GM23338 (cell line): ENCODE measurements at regions not wholly inside any gene's neighbourhood (a gene's known extent, or its start where the extent isn't known, plus 50 kb on each side); places are given as distances from the start of the nearest gene placed in this dataset.

Experiments
- ATAC-seq: fragments of 200-7000 bp; cut with Tn5 transposase; 3 replicates; pipeline ENCODE4 v1.9.1; 2020
- DNase-seq: peaks from one replicate; pipeline ENCODE4 v3.0.0-alpha.2; 2015; ENCODE audit warnings: low spot score
- H2AFZ ChIP-seq: fragments of 200-600 bp; sonication (generic); 2 replicates; pipeline ENCODE4 v1.8.0; 2016; ENCODE audit warnings: antibody characterized with exemption, mild to moderate bottlenecking, moderate library complexity
- H3F3A ChIP-seq: fragments of 200-600 bp; sonication (generic); replicated peaks from 2 replicates; pipeline ENCODE4 v1.8.0; 2017; ENCODE audit warnings: antibody characterized with exemption, mixed run types, low read depth
- H3K27ac ChIP-seq: fragments of 200-600 bp; sonication (generic); 2 replicates; pipeline ENCODE4 v1.6.1; 2016; ENCODE audit warnings: low read depth
- H3K27me3 ChIP-seq: fragments of 200-600 bp; sonication (generic); 2 replicates; pipeline ENCODE4 v1.8.0; 2016; ENCODE audit warnings: mild to moderate bottlenecking, mixed run types, moderate library complexity; ENCODE audit not compliant: insufficient read depth
- H3K36me3 ChIP-seq: fragments of 200-600 bp; sonication (generic); 2 replicates; pipeline ENCODE4 v1.8.0; 2016; ENCODE audit warnings: mild to moderate bottlenecking; ENCODE audit not compliant: insufficient read depth
- H3K4me1 ChIP-seq: fragments of 200-600 bp; sonication (generic); 2 replicates; pipeline ENCODE4 v1.8.0; 2016; ENCODE audit warnings: mild to moderate bottlenecking, moderate library complexity; ENCODE audit not compliant: insufficient read depth
- H3K4me2 ChIP-seq: fragments of 200-600 bp; sonication (generic); 2 replicates; pipeline ENCODE4 v1.7.1; 2017; ENCODE audit warnings: mixed run types
- H3K4me3 ChIP-seq: fragments of 200-600 bp; sonication (generic); 2 replicates; pipeline ENCODE4 v1.6.1; 2016; ENCODE audit warnings: mixed run types
- H3K79me2 ChIP-seq: fragments of 200-600 bp; sonication (generic); replicated peaks from 2 replicates; pipeline ENCODE4 v1.8.0; 2017; ENCODE audit warnings: mild to moderate bottlenecking; ENCODE audit not compliant: insufficient read depth
- H3K9me2 ChIP-seq: fragments of 200-600 bp; sonication (generic); 2 replicates; pipeline ENCODE4 v1.8.0; 2017; ENCODE audit not compliant: insufficient read depth
- H4K20me1 ChIP-seq: fragments of 200-600 bp; sonication (generic); replicated peaks from 2 replicates; pipeline ENCODE4 v1.8.0; 2017; ENCODE audit warnings: mild to moderate bottlenecking; ENCODE audit not compliant: insufficient read depth
- H3K27ac Mint-ChIP-seq: 2 replicates; pipeline ENCODE4 v1.8.0; 2020; ENCODE audit warnings: inconsistent platforms, mild to moderate bottlenecking, moderate library complexity, mixed read lengths
- H3K27me3 Mint-ChIP-seq: 3 replicates; pipeline ENCODE4 v1.8.0; 2022; ENCODE audit warnings: low read depth, mild to moderate bottlenecking, moderate library complexity, mixed read lengths, inconsistent platforms; ENCODE audit not compliant: insufficient read depth, poor library complexity
- H3K36me3 Mint-ChIP-seq: 3 replicates; pipeline ENCODE4 v1.8.0; 2021; ENCODE audit warnings: low read depth, mild to moderate bottlenecking, inconsistent platforms, moderate library complexity, mixed read lengths
- H3K4me1 Mint-ChIP-seq: 3 replicates; pipeline ENCODE4 v1.8.0; 2020; ENCODE audit warnings: mild to moderate bottlenecking, inconsistent platforms, mixed read lengths
- H3K4me3 Mint-ChIP-seq: 3 replicates; pipeline ENCODE4 v1.8.0; 2021; ENCODE audit warnings: moderate library complexity, mild to moderate bottlenecking, inconsistent platforms, mixed read lengths
- H3K9me3 Mint-ChIP-seq: 3 replicates; pipeline ENCODE4 v1.8.0; 2020; ENCODE audit warnings: moderate library complexity, mild to moderate bottlenecking, inconsistent platforms, mixed read lengths
- CREB1 ChIP-seq: fragments of 250-450 bp; sonication (Bioruptor Pico); IDR thresholded peaks from 2 replicates; pipeline ENCODE4 v1.5.0; 2020; ENCODE audit warnings: low read depth, mild to moderate bottlenecking, moderate library complexity
- ETS1 ChIP-seq: IDR thresholded peaks from 2 replicates; pipeline ENCODE4 v1.6.1; 2016; ENCODE audit warnings: antibody characterized with exemption
- EZH2 ChIP-seq: fragments of 200-600 bp; sonication (generic); IDR thresholded peaks from one replicate; pipeline ENCODE4 v1.8.0; 2017; ENCODE audit warnings: antibody characterized with exemption, mild to moderate bottlenecking, low read depth; ENCODE audit not compliant: unreplicated experiment
- EZH2phosphoT487 ChIP-seq: fragments of 200-600 bp; sonication (generic); IDR thresholded peaks from one replicate; pipeline ENCODE4 v1.8.1; 2018; ENCODE audit warnings: antibody characterized with exemption; ENCODE audit not compliant: unreplicated experiment
- JUNB ChIP-seq: IDR thresholded peaks from one replicate; pipeline ENCODE4 v1.6.1; 2016; ENCODE audit warnings: antibody characterized with exemption; ENCODE audit not compliant: unreplicated experiment
- NANOG ChIP-seq: IDR thresholded peaks from 2 replicates; pipeline ENCODE4 v1.6.1; 2016; ENCODE audit warnings: antibody characterized with exemption, borderline replicate concordance
- POLR2AphosphoS5 ChIP-seq: IDR thresholded peaks from 2 replicates; pipeline ENCODE4 v1.6.1; 2016; ENCODE audit warnings: antibody characterized with exemption, low read depth
- REST ChIP-seq: IDR thresholded peaks from one replicate; pipeline ENCODE4 v1.6.1; 2018; ENCODE audit warnings: antibody characterized with exemption; ENCODE audit not compliant: unreplicated experiment
- STAT1 ChIP-seq: IDR thresholded peaks from one replicate; pipeline ENCODE4 v1.6.1; 2016; ENCODE audit warnings: antibody characterized with exemption; ENCODE audit not compliant: unreplicated experiment
- ZNF114 ChIP-seq: fragments of 250-450 bp; sonication (Bioruptor Pico); IDR thresholded peaks from 2 replicates; pipeline ENCODE4 v1.5.0; 2020; ENCODE audit warnings: mild to moderate bottlenecking, moderate library complexity
- ZNF331 ChIP-seq: fragments of 250-450 bp; sonication (Bioruptor Pico); IDR thresholded peaks from 2 replicates; pipeline ENCODE4 v1.5.0; 2020; ENCODE audit warnings: low read depth, mild to moderate bottlenecking, moderate library complexity
- ZNF462 ChIP-seq: fragments of 250-450 bp; sonication (Bioruptor Pico); IDR thresholded peaks from 2 replicates; pipeline ENCODE4 v1.5.0; 2020; ENCODE audit warnings: mild to moderate bottlenecking, moderate library complexity
- TF ChIP-seq, protein P1 (sequence below), 2 experiments: fragments of 200-600 bp in 1 of 2; sonication (generic) in 1 of 2; conservative IDR thresholded peaks; 2 replicates each; pipeline versions ENCODE4 v1.5.1 to v1.6.1; 2016 to 2017; ENCODE audit warnings: antibody characterized with exemption in 2 of 2, low read depth in 2 of 2, mild to moderate bottlenecking in 2 of 2, moderate library complexity in 1 of 2

- H3K4me1 Mint-ChIP-seq = peaks cover 5% of the 10 kb centered on the region
- Histone ChIP-seq H3F3A (no peaks in the 10 kb centered on the region), H3K4me3 (no peak overlapping the region), H2AFZ (no peak overlapping the region), H3K27me3 (no peaks in the 10 kb centered on the region), H3K4me2 (no peak overlapping the region), H3K4me1 (no peaks in the 10 kb centered on the region), H3K36me3 (no peaks in the 10 kb centered on the region), H3K79me2 (no peaks in the 10 kb centered on the region), H3K9me2 (0 out of 2 replicates have a peak, but pooled peaks cover 3% of the 10 kb centered on the region), H4K20me1 (no peaks in the 10 kb centered on the region), H3K27ac (no peak overlapping the region)
- TF ChIP-seq EZH2phosphoT487 (no peak), ZNF114 (CRISPR knock-in tag) (no peak), ZNF462 (CRISPR knock-in tag) (no peak), JUNB (no peak), EZH2 (no peak), REST (no peak), ETS1 (no peak), CREB1 (CRISPR knock-in tag) (no peak), ZNF331 (CRISPR knock-in tag) (no peak), NANOG (no peak), STAT1 (no peak), POLR2AphosphoS5 (no peak)
- TF ChIP-seq, protein P1, sequence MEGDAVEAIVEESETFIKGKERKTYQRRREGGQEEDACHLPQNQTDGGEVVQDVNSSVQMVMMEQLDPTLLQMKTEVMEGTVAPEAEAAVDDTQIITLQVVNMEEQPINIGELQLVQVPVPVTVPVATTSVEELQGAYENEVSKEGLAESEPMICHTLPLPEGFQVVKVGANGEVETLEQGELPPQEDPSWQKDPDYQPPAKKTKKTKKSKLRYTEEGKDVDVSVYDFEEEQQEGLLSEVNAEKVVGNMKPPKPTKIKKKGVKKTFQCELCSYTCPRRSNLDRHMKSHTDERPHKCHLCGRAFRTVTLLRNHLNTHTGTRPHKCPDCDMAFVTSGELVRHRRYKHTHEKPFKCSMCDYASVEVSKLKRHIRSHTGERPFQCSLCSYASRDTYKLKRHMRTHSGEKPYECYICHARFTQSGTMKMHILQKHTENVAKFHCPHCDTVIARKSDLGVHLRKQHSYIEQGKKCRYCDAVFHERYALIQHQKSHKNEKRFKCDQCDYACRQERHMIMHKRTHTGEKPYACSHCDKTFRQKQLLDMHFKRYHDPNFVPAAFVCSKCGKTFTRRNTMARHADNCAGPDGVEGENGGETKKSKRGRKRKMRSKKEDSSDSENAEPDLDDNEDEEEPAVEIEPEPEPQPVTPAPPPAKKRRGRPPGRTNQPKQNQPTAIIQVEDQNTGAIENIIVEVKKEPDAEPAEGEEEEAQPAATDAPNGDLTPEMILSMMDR (conservative IDR thresholded peaks at IDR 0.05; ENCODE audit: low read depth in 2 of 2) = no peak
- H3K36me3 Mint-ChIP-seq = peaks cover 6% of the 10 kb centered on the region; the same call in 2 of the 3 replicates
- H3K4me3 Mint-ChIP-seq = no peak overlapping the region
- ATAC-seq (no peak), DNase-seq (no peak)
- peaks cover 18% of the 10 kb centered on the region for H3K9me3 Mint-ChIP-seq
- no peaks in the 10 kb centered on the region for H3K27me3 Mint-ChIP-seq
- H3K27ac Mint-ChIP-seq = no peak overlapping the region
Measured at GRCh38 chr9:115625251-115625650, 507.3 kb upstream of the TNC start.
